ENCODE measurements at regions not wholly inside any gene's neighbourhood (a gene's known extent, or its start where the extent isn't known, plus 50 kb on each side); places are given as distances from the start of the nearest gene placed in this dataset.

DNA sequence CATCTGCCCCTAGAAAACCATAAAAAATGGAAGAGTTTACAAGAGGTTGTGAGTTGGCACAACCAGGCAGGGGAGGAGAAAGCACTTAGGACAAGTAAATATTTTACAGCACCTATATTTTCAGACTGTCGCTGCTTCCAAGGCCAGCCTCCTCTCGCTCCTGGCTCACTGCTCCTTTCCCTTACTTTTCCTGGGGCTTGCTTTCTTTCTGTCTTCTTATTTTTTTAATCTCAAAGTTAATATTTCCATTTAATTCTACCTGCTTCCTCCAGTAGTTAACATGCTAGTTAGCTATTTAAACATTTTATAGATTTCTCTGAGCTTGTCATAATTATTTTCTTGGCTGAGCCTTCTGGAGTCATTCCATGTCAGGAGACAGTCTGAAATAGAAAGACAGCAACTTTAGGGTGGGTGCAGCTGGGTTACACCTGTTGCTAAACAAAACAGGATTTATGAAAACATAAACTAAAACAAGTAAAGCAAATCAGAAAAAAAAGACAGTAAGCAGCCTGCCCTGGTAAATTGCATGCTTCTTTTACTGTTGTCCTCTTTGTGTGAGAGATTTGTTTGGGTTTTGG is 330.1 kb downstream of the DLEU7 start:
- DNase-seq (ENCODE audit: low spot score) (no peak), ATAC-seq (ENCODE audit: low FRiP score) (no peak)
- TF ChIP-seq CTCF (IDR thresholded peaks at IDR 0.05), result no peak

DNA sequence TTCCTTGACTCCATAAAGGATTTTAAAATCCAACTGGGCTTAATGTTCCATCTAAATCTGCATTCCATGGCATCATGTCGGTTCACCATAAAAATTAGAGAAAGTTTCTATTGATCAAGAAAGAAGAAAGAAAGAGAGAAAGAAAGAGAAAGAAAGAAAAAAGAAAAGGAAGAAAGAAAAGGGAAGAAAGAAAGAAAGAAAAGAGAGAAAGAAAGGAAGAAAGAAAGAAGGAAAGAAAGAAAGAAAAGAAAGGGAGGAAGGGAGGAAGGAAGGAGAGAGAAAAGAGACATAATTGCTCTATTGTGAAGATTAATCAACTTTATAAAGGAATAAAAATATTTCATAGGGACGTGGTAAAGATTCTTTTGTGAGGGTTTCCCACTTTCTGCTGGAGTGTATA is 329.2 kb downstream of the DLEU7 start:
- no peak for TF ChIP-seq CTCF (IDR thresholded peaks at IDR 0.05)

DNA sequence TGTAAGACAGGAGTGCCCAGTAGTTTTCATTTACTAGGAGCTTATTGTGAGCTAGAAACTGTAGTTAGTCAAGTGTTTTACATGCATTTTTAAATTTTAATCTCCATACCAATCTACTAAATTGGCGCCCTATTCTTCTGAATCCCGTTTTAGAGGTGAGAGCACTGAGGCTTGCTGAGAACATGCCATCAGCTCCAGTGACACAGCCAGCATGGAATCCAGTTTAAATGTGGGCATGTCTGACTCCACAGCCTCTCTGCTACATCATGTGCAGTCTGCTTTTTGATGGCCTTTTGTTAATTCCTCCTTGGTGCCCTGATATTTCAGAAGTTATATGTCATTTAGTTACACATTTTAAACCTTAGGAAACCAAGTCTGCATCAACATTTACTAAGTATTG is 325.4 kb downstream of the DLEU7 start:
- ATAC-seq (ENCODE audit: low FRiP score) (no peak), DNase-seq (ENCODE audit: low spot score) (no peak)
- no peak for TF ChIP-seq CTCF (IDR thresholded peaks at IDR 0.05)

More for the DNA sequence above, 329.2 kb downstream of the DLEU7 start:
- ATAC-seq (ENCODE audit: low FRiP score), result no peak
- DNase-seq (ENCODE audit: low spot score), result no peak

- DNase-seq (ENCODE audit: low spot score) (no peak), ATAC-seq (ENCODE audit: low FRiP score) (no peak)
- TF ChIP-seq CTCF (IDR thresholded peaks at IDR 0.05), result no peak
Observed at GRCh38 chr13:50518781-50519201, 324.7 kb downstream of the DLEU7 start.

DNA sequence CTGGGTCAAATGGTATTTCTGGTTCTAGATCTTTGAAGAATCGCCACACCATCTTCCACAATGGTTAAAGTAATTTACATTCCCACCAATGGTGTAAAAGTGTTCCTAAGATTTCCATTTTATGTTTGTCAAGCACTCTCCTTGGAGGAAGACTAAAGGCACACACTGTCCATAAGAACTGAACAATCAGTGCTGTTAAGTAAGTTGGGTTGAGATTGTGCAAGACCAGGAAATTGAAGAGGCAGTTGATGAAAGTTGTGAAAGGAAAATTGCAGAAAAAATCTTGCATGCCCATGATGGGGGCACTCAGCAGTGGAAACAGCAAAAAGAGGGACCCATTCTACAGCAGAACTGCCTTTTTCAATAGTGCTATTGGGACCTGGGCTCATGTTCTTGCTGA is 323.6 kb downstream of the DLEU7 start:
- ATAC-seq (ENCODE audit: low FRiP score) (no peak), DNase-seq (ENCODE audit: low spot score) (no peak)
- no peak for TF ChIP-seq CTCF (IDR thresholded peaks at IDR 0.05)

DNA sequence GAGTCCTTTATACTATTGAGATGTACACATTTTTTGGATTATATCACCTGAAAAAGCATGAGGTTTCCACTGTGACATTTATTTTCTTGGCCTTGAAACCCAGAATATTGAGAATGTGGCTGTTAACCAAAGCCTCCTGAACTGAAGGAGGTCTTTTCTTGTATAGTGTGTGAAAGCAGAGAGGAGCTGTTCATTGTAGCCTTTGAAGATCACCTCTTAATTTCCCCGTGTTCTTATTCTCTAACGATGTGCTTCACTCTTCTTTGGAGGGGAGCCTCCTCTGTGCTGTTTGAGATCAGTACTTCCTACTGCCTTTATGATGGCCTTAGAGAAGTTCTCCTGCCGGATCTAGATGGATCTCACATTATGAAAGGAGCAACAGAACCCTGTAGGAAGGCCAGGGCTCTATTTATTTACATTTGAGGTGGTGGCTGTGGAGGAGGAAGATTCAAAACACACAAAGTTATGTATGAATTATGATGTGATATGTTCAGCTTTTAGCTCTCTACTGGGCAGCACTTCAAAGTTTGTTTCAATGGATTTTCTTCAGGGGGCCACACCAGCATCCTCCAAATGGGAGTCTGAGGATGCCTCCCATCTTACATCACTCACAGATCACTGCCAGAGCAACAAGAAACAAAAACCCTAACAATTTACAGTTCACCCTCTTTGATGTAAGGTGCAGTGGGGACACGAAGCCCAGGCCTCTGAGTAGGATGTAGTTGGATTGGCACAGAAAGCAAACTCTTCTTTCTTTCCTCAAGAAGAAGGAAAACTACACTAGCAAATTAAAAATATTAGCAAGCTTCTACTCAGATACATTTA is 322.3 kb downstream of the DLEU7 start:
- DNase-seq (ENCODE audit: low spot score) (no peak), ATAC-seq (ENCODE audit: low FRiP score) (no peak)
- TF ChIP-seq CTCF (IDR thresholded peaks at IDR 0.05), result no peak

DNA sequence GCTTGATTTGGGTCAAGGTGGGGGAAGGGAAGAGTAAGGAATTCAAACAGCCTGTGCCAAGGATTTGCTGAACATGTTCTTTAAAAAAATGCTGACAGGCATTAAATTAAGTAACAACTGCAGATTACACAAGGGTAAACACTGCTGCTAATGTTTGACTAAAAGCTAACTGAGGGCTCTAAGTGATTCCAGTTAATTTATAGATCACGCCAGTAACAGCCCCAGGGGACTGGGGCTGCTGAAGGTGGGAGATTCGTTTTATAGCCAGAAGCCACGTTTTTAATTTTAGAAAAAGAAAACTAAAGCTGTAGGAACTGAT is 321.7 kb downstream of the DLEU7 start:
- ATAC-seq (ENCODE audit: low FRiP score), result peak; percentile 68
- no peak for TF ChIP-seq CTCF (IDR thresholded peaks at IDR 0.05)
- no peak for DNase-seq (ENCODE audit: low spot score)
